Common myeloid progenitor, CD34-positive (primary cell): ENCODE measurements at regions not wholly inside any gene's neighbourhood (a gene's known extent, or its start where the extent isn't known, plus 50 kb on each side); places are given as distances from the start of the nearest gene placed in this dataset.
A peak's percentile ranks its signal among the peaks of the same experiment; 100 is the strongest.

ENCODE experiments used
- CTCF ChIA-PET: fragments of 350-600 bp; sonication (Branson Sonifier 250); formaldehyde crosslinking; loops from one replicate; lab custom pipeline; 2021; ENCODE audit warnings: antibody characterized with exemption; lab: Charles Lee
- POLR2A ChIA-PET: fragments of 350-600 bp; sonication (Branson Sonifier 250); formaldehyde crosslinking; loops from one replicate; lab custom pipeline; 2021; ENCODE audit warnings: antibody characterized with exemption; lab: Charles Lee
- DNase-seq, 3 donors: peaks; one replicate each; pipeline versions ENCODE4 v3.0.0 to v3.0.0-alpha.2; 2013
- H3K27ac ChIP-seq, 2 experiments: 1 replicate in 1 of 2; 2 replicates in 1 of 2; pipeline ENCODE4 v1.7.0; 2013; ENCODE audit warnings: inconsistent platforms in 2 of 2, low read length in 2 of 2, mild to moderate bottlenecking in 2 of 2, low read depth in 1 of 2, moderate library complexity in 1 of 2; ENCODE audit not compliant: severe bottlenecking in 2 of 2, insufficient read depth in 1 of 2, poor library complexity in 1 of 2
- H3K27me3 ChIP-seq, 5 experiments: replicated peaks in 2 of 5; 1 replicate in 3 of 5; 2 replicates in 2 of 5; pipeline versions ENCODE4 v1.6.1 to v1.7.0; 2013; ENCODE audit warnings: low read length in 4 of 5, mild to moderate bottlenecking in 2 of 5, moderate library complexity in 2 of 5, inconsistent platforms in 1 of 5; ENCODE audit not compliant: insufficient read depth in 5 of 5, control insufficient read depth in 4 of 5
- H3K36me3 ChIP-seq, 4 experiments: 1 replicate in 2 of 4; 2 replicates in 2 of 4; pipeline versions ENCODE4 v1.6.1 to v1.7.0; 2013; ENCODE audit warnings: low read length in 3 of 4, control low read depth in 1 of 4, mild to moderate bottlenecking in 1 of 4; ENCODE audit not compliant: control insufficient read depth in 4 of 4, insufficient read depth in 4 of 4
- H3K4me1 ChIP-seq, 4 experiments: 1 replicate in 3 of 4; 2 replicates in 1 of 4; pipeline versions ENCODE4 v1.6.1 to v1.7.1; 2013; ENCODE audit warnings: low read length in 3 of 4, mild to moderate bottlenecking in 3 of 4, control low read depth in 1 of 4, inconsistent platforms in 1 of 4, moderate library complexity in 1 of 4; ENCODE audit not compliant: control insufficient read depth in 4 of 4, insufficient read depth in 4 of 4; ENCODE audit errors: control extremely low read depth in 1 of 4
- H3K4me3 ChIP-seq, 7 experiments: 1 replicate in 4 of 7; 2 replicates in 3 of 7; pipeline versions ENCODE4 v1.5.1 to v1.7.0; 2013; ENCODE audit warnings: mild to moderate bottlenecking in 7 of 7, low read length in 6 of 7, moderate library complexity in 6 of 7, inconsistent platforms in 2 of 7, low read depth in 2 of 7, control low read depth in 1 of 7; ENCODE audit not compliant: insufficient read depth in 4 of 7, control insufficient read depth in 1 of 7; ENCODE audit errors: extremely low read depth in 1 of 7
- H3K9me3 ChIP-seq, 5 experiments: 1 replicate in 4 of 5; 2 replicates in 1 of 5; pipeline versions ENCODE4 v1.6.1 to v1.7.1; 2013; ENCODE audit warnings: low read length in 4 of 5, mild to moderate bottlenecking in 2 of 5, inconsistent platforms in 1 of 5, low read depth in 1 of 5, moderate library complexity in 1 of 5; ENCODE audit not compliant: control insufficient read depth in 4 of 5, insufficient read depth in 2 of 5; ENCODE audit errors: control extremely low read depth in 1 of 5
- WGBS: methylation state at CpG from one replicate; pipeline ENCODE4 v1.1.5; 2013; ENCODE audit not compliant: insufficient coverage; 5-methylcytosine and 5-hydroxymethylcytosine counted together

- POLR2A ChIA-PET: no interaction called here
- 80% methylated on average over 1 of the region's 4 CpGs for WGBS
Observed at GRCh38 chrX:147468600-147468999, 443.1 kb upstream of the FMR1 start.

DNA sequence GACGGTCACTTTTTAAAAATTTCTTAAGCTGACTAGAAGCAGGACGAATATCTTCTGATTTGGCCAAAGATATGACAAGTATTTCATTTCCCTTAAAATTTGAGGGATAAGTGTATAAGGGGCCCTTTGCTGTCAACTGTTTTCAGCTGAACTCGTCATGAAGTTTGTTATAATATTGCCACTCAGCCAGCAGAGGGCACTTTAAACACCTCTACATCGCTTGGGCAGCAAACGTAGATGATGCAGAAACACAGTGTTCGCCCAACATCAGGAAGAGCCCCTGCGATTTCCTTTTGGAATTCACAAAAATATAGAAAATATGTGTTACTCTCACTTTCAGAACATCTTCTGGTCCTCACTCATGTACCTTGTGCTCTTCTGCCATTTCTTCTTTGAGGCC, 435.7 kb upstream of the FMR1 start:
- CTCF ChIA-PET: interaction anchor here (0.7 to 3.6 kb wide), 8 partner anchors 9 to 359 kb away, joined by 3 to 18 read pairs (median 3); no protein-coding TSS in a partner anchor
- Histone ChIP-seq H3K27ac (no peak overlapping the region), H3K9me3 (no peaks in the 10 kb centered on the region), H3K36me3 (no peaks in the 10 kb centered on the region), H3K4me3 (no peak overlapping the region), H3K27me3 (no peaks in the 10 kb centered on the region), H3K4me1 (no peaks in the 10 kb centered on the region)
- 0% methylated on average over 1 of the region's 7 CpGs for WGBS
- peak; percentile 25 to 56 (median 47) for DNase-seq
- POLR2A ChIA-PET: no interaction called here

More at GRCh38 chrX:147468600-147468999, 443.1 kb upstream of the FMR1 start:
- Histone ChIP-seq H3K27me3 (no peaks in the 10 kb centered on the region), H3K4me1 (no peaks in the 10 kb centered on the region), H3K36me3 (no peaks in the 10 kb centered on the region), H3K9me3 (no peaks in the 10 kb centered on the region), H3K27ac (no peak overlapping the region), H3K4me3 (no peak overlapping the region)
- no peak for DNase-seq
- CTCF ChIA-PET: no interaction called here

DNA sequence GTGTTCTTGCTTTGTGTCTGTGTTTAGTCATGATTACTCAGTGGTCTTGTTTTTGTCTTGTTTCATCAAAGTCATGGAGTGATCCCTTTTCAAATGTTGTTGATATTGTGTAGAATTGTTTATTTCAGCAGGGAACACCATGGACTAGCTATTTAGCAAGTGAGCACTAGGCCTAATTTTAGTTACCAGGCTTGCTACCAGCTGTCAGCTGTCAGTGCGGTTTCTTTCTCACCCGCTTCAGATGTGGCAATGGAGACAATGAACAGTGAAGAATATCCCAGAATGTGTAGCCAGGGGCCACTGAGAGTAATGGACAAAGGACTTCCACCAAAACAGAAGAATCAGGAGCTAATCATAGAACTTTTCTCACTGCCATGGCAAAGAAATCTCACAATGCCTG, 432.8 kb upstream of the FMR1 start:
- CTCF ChIA-PET: no interaction called here
- no peak overlapping the region for H3K27ac ChIP-seq
- no peak for DNase-seq
- H3K9me3 ChIP-seq: peaks cover 0 to 4% (median 0%) of the 10 kb centered on the region in 5 experiments
- H3K27me3 ChIP-seq: no peaks in the 10 kb centered on the region
- H3K36me3 ChIP-seq: no peaks in the 10 kb centered on the region
- WGBS: 100% methylated on average over 2 of the region's 2 CpGs
- H3K4me1 ChIP-seq: no peaks in the 10 kb centered on the region
- no peak overlapping the region for H3K4me3 ChIP-seq
- POLR2A ChIA-PET: no interaction called here

GRCh38 chrX:147485207-147485606, 426.5 kb upstream of the FMR1 start:
- Histone ChIP-seq H3K27ac (no peak overlapping the region), H3K27me3 (no peaks in the 10 kb centered on the region), H3K4me3 (no peak overlapping the region), H3K36me3 (no peaks in the 10 kb centered on the region), H3K9me3 (peaks cover 0 to 4% (median 0%) of the 10 kb centered on the region in 5 experiments), H3K4me1 (no peaks in the 10 kb centered on the region)
- 94% methylated on average over 2 of the region's 2 CpGs for WGBS
- CTCF ChIA-PET: interaction anchor here (2.6 kb wide), 1 partner anchor 9 kb away, joined by 9 read pairs; no protein-coding TSS in a partner anchor
- POLR2A ChIA-PET: no interaction called here
- DNase-seq: no peak

- H3K4me3 ChIP-seq: no peak overlapping the region
- ChIA-PET POLR2A (no interaction called here), CTCF (no interaction called here)
- no peaks in the 10 kb centered on the region for H3K27me3 ChIP-seq
- DNase-seq: no peak
- no peaks in the 10 kb centered on the region for H3K36me3 ChIP-seq
- WGBS: no CpG with 5 or more reads among the region's 1 CpG
- no peak overlapping the region for H3K27ac ChIP-seq
- no peaks in the 10 kb centered on the region for H3K4me1 ChIP-seq
- no peaks in the 10 kb centered on the region for H3K9me3 ChIP-seq
Observed at GRCh38 chrX:147494365-147494764, 417.4 kb upstream of the FMR1 start.

DNA sequence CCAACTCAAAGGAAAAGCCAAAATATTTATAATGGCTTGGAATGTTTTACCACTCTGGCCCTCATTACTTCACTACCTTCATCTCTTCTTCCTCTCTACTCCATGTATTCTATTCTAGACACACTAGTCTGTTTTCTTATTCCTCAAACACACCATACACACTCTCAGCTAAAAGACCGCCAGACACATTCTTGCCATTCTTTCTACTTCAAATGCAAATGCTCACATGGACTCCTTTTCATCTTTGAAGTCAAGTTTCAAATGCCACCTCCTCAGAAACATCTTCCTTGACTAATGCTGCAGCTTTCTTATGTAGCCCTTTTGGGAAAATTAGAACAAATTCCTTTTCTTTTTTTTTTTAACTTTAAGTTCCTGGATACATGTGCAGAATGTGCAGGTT, 412.9 kb upstream of the FMR1 start:
- DNase-seq: no peak
- no peaks in the 10 kb centered on the region for H3K36me3 ChIP-seq
- ChIA-PET CTCF (no interaction called here), POLR2A (no interaction called here)
- 75% methylated on average over 1 of the region's 1 CpG for WGBS
- H3K4me1 ChIP-seq: no peaks in the 10 kb centered on the region
- H3K27me3 ChIP-seq: no peaks in the 10 kb centered on the region
- no peaks in the 10 kb centered on the region for H3K9me3 ChIP-seq
- no peak overlapping the region for H3K4me3 ChIP-seq
- H3K27ac ChIP-seq: no peak overlapping the region

DNA sequence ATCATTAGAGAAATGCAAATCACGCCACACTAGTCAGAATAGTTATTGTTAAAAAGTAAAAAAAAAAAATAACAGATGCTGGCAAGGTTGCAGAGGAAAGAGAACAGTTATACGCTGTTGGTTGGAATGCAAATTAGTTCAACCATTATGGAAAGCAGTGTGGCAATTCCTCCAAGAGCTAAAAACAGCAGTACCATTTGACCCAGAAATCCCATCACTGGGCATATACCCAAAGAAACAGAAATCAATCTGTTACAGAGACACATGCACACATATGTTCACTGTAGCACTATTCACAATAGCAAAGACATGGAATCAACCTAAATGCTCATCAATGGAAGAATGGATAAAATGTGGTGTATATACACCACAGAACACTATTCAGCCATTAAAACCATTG, 388.7 kb upstream of the FMR1 start:
- CTCF ChIA-PET: no interaction called here
- Histone ChIP-seq H3K9me3 (no peaks in the 10 kb centered on the region), H3K27ac (no peak overlapping the region), H3K4me3 (no peak overlapping the region), H3K4me1 (no peaks in the 10 kb centered on the region), H3K27me3 (no peaks in the 10 kb centered on the region), H3K36me3 (no peaks in the 10 kb centered on the region)
- WGBS: 80% methylated on average over 1 of the region's 2 CpGs
- POLR2A ChIA-PET: no interaction called here
- DNase-seq: no peak
